ENCODE measurements at regions not wholly inside any gene's neighbourhood (a gene's known extent, or its start where the extent isn't known, plus 50 kb on each side); places are given as distances from the start of the nearest gene placed in this dataset.

DNA sequence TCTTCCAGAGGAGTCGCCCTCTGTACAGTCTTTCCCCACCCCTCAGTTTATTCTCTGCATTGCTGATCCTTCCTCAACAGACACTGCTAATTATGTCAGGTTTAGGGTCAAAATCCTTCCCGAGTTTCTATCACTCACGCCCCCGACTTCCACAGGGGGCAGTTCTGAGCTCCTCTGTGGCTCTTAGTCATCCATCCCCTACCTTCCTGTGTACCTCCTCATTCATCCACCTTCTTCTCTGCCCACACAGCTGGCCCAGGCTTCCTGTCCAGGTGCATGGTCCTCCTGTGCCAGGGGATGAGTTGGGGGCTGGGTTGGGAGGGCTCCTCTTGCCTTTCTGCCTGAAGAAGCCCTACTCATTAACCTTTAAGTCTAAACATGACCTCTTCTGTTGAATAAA, 202.9 kb downstream of the ARL4C start:
- TF ChIP-seq POLR2AphosphoS5 (IDR thresholded peaks at IDR 0.05; ENCODE audit: borderline replicate concordance, low read depth, low read length) = no peak
- TF ChIP-seq FOXP2 (optimal IDR thresholded peaks at IDR 0.05; ENCODE audit: control extremely low read depth, extremely low read length, insufficient read depth) = no peak
- TF ChIP-seq EZH2 (IDR thresholded peaks at IDR 0.05) = no peak
